AG04449 (cell line): ENCODE measurements at regions not wholly inside any gene's neighbourhood (a gene's known extent, or its start where the extent isn't known, plus 50 kb on each side); places are given as distances from the start of the nearest gene placed in this dataset.

Experiments
- CTCF ChIA-PET: fragments of 350-600 bp; formaldehyde crosslinking; extraction: SDS; loops from one replicate; lab custom pipeline; 2021; ENCODE audit warnings: antibody characterized with exemption; lab: Yijun Ruan, JAX
- POLR2A ChIA-PET: fragments of 400-600, 350-600 bp; formaldehyde crosslinking; extraction: SDS; loops from one replicate; lab custom pipeline; 2020; ENCODE audit warnings: antibody characterized with exemption, inconsistent platforms; lab: Yijun Ruan, JAX
- DNase-seq: peaks from one replicate; pipeline ENCODE4 v3.0.0-alpha.2; 2010; ENCODE audit warnings: low read depth, low spot score
- H3K4me3 ChIP-seq: 2 replicates; pipeline ENCODE4 v1.5.1; 2011; ENCODE audit warnings: low read depth, mild to moderate bottlenecking, control low read depth, low read length
- TF ChIP-seq, protein P1 (sequence below): IDR thresholded peaks from one replicate; pipeline ENCODE4 v1.5.1; 2011; ENCODE audit warnings: mild to moderate bottlenecking, moderate library complexity, low read length, control low read depth, inconsistent platforms; ENCODE audit not compliant: insufficient read depth; ENCODE audit errors: missing control alignments

- CTCF ChIA-PET, result no interaction called here
- no peak for DNase-seq
- POLR2A ChIA-PET, result no interaction called here
- TF ChIP-seq, protein P1, sequence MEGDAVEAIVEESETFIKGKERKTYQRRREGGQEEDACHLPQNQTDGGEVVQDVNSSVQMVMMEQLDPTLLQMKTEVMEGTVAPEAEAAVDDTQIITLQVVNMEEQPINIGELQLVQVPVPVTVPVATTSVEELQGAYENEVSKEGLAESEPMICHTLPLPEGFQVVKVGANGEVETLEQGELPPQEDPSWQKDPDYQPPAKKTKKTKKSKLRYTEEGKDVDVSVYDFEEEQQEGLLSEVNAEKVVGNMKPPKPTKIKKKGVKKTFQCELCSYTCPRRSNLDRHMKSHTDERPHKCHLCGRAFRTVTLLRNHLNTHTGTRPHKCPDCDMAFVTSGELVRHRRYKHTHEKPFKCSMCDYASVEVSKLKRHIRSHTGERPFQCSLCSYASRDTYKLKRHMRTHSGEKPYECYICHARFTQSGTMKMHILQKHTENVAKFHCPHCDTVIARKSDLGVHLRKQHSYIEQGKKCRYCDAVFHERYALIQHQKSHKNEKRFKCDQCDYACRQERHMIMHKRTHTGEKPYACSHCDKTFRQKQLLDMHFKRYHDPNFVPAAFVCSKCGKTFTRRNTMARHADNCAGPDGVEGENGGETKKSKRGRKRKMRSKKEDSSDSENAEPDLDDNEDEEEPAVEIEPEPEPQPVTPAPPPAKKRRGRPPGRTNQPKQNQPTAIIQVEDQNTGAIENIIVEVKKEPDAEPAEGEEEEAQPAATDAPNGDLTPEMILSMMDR, result no peak
- H3K4me3 ChIP-seq, result no peak overlapping the region
These were observed 186.2 kb upstream of the PARD3B start for GRCh38 chr2:204359076-204359475.

DNA sequence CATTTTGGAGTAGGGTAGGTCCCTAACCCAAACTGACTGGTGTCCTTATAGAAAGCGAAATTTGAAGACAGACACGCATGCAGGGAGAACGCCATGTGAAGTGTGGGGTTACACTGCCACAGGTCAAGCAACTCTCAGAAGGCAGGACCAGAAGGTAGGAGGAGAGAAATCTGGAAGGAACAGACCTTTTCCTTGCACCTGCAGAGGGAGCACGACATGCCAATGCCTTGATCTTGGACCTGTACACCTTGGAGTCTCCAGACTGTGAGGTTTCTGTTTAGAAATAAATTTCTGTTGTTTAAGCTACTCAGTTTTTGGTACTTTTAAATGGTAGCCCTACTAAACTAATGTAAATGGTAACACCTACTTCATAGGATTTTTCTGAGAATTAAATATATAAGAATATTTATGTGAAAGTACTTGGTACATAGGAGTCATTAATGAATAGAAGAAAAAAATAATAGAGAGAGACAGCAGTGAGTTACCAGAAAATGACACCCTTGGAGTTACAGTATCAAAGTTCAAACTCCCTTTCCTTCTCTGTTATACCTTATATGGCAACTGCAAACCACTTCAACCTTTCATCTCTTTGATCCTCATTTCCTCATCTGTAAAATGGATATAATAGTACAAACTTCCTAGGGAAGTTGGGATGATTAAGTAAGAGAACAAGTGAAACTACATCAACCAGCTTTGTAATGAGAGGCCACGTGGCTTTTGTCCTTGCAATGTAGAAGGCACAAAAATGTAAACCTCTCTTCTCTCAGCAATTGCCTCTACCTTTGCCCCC, 184.9 kb upstream of the PARD3B start:
- ChIA-PET CTCF (interaction anchor here (0.9 kb wide), 1 partner anchor 21 kb away, joined by 3 read pairs; no protein-coding TSS in a partner anchor), POLR2A (no interaction called here)
- TF ChIP-seq, protein P1, result no peak
- DNase-seq, result no peak
- H3K4me3 ChIP-seq, result no peak overlapping the region

DNA sequence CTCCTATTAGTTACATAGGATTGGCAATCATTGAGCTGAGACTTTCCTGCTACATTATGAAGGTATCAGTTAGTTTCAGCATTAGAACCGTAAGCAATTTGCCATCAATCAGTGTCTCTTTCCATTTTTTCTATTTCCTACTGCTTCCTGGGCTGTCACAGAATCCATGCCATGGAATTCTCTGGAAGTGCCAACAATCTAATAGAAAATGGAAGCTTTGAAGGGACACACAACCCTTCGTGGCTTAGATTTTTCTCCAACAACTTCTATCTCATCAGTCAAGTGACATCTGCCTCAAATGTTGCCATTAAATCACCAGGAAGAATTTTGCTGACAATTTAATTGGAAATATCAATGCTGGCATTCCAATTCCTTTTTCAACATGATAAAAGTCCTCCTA, 183.5 kb upstream of the PARD3B start:
- POLR2A ChIA-PET, result no interaction called here

GRCh38 chr2:204362581-204362980, 182.7 kb upstream of the PARD3B start:
- DNase-seq, result no peak
- TF ChIP-seq, protein P1, result no peak
- ChIA-PET CTCF (no interaction called here), POLR2A (no interaction called here)
- H3K4me3 ChIP-seq, result no peak overlapping the region

More for the DNA sequence above, 183.5 kb upstream of the PARD3B start:
- no peak for DNase-seq
- no peak overlapping the region for H3K4me3 ChIP-seq
- CTCF ChIA-PET, result interaction anchor here (0.9 kb wide), 1 partner anchor 20 kb away, joined by 3 read pairs; no protein-coding TSS in a partner anchor
- TF ChIP-seq, protein P1, result no peak

GRCh38 chr2:204363513-204363912, 181.8 kb upstream of the PARD3B start:
- no peak overlapping the region for H3K4me3 ChIP-seq
- TF ChIP-seq, protein P1, result no peak
- POLR2A ChIA-PET, result no interaction called here
- DNase-seq, result no peak
- CTCF ChIA-PET, result no interaction called here

DNA sequence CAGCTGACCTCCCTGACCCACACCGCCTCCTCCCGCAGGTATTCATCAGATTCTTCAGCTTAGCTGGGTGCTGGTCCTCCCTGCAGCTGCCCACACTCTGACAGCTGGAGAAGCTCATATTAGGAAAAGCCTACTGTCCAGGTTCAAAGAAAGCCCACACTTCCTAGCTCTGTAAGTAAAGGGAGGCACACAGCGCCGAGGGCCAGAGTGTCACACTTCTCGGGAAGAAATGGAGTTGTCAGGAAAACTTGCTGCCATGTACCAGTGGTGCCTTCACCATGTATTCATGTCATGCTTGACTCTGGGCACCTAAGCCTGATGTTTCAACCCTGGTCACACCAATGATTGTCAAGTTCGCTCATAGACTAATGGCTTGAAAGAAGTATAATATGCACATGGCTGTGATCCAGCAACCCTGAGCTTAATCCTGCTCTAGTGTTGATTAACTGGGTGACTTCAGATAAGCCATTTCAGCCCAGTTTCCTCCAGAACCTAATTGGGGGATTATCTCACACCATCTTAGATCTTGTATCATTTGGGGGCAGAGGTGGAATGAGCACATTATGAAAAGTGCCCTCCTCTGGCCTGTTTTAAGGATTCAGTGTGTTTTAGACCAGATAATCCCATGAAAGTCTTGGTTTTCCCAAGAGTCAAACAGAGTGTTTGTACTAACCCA, 180.3 kb upstream of the PARD3B start:
- POLR2A ChIA-PET, result interaction anchor here (0.7 kb wide), 1 partner anchor 1117 kb away, joined by 3 read pairs; no protein-coding TSS in a partner anchor
- no peak overlapping the region for H3K4me3 ChIP-seq
- CTCF ChIA-PET, result no interaction called here
- TF ChIP-seq, protein P1, result no peak
- no peak for DNase-seq
